BLaER1 (cell line): ENCODE measurements at regions not wholly inside any gene's neighbourhood (a gene's known extent, or its start where the extent isn't known, plus 50 kb on each side); places are given as distances from the start of the nearest gene placed in this dataset.
"Not testable (repeated sequence)": the region's sequence is repeated elsewhere in the genome, so short reads cannot be mapped to it uniquely, and the experiment has no call there.

Source experiments
- H3K27ac ChIP-seq: shearing (Covaris generic); formaldehyde crosslinking; 2 replicates; pipeline ENCODE4 v1.8.1; 2022
- H3K27me3 ChIP-seq: shearing (Covaris generic); formaldehyde crosslinking; 2 replicates; pipeline ENCODE4 v1.8.1; 2022
- H3K36me3 ChIP-seq: shearing (Covaris generic); formaldehyde crosslinking; 2 replicates; pipeline ENCODE4 v1.8.1; 2022
- H3K4me1 ChIP-seq: shearing (Covaris generic); formaldehyde crosslinking; 2 replicates; pipeline ENCODE4 v1.8.1; 2022
- H3K4me2 ChIP-seq: shearing (Covaris generic); formaldehyde crosslinking; 2 replicates; pipeline ENCODE4 v1.8.1; 2022
- H3K4me3 ChIP-seq: shearing (Covaris generic); formaldehyde crosslinking; 2 replicates; pipeline ENCODE4 v1.8.1; 2022
- H3K9ac ChIP-seq: shearing (Covaris generic); formaldehyde crosslinking; 2 replicates; pipeline ENCODE4 v1.8.1; 2022
- H3K9me3 ChIP-seq: shearing (Covaris generic); formaldehyde crosslinking; 2 replicates; pipeline ENCODE4 v1.8.1; 2022
- H4K20me1 ChIP-seq: shearing (Covaris generic); formaldehyde crosslinking; 2 replicates; pipeline ENCODE4 v1.8.1; 2022
- Cebpa-rat ChIP-seq: shearing (Covaris generic); IDR thresholded peaks from 2 replicates; pipeline ENCODE4 v1.8.1; 2022

DNA sequence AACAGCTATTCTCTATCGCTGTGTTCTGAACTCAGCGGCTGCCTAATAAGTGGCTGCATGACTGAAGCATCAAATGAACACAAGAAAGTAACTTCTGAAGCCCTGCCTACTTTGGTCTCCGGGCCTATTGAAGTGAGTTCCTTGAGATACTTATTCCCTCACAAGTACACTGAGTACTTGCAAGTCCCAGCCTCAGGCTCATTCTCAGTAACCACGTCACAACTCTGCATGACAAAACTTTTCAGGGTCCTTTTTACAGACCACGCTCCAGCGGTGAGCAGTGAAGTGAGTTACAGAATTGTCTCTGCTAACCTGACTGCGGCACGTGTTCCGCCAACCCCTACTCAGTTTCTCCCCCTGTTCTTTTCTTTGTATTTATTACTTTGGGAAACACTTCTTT lies 1342.7 kb upstream of the ADGRL4 start:
- Histone ChIP-seq H3K9me3 (no peaks in the 10 kb centered on the region), H3K4me3 (no peak overlapping the region), H3K4me2 (no peak overlapping the region), H4K20me1 (no peaks in the 10 kb centered on the region), H3K27ac (no peak overlapping the region), H3K4me1 (no peaks in the 10 kb centered on the region), H3K36me3 (no peaks in the 10 kb centered on the region), H3K27me3 (no peaks in the 10 kb centered on the region), H3K9ac (no peak overlapping the region)
- no peak for TF ChIP-seq Cebpa-rat

DNA sequence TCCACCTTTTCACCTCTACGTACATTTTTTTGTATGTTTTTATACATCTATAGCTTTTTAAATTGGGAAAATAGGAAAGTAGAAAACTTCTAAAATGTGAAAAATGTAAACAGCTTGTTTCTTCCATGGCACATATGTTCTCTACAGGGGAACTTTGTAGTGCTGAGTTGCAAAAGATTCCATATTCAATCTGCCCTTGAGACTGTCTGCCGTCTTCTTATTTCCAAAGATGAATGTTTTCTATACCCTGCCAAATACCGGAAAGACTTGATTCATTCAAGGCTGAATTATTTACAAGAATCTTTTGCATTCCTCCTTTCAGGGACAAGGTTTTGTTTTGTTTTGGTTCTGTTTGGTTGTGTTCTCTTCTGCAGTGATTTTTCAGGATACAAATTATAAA lies 1334.5 kb upstream of the ADGRL4 start:
- no peaks in the 10 kb centered on the region for H3K4me1 ChIP-seq
- H3K27ac ChIP-seq, result no peak overlapping the region

GRCh38 chr1:80318108-80318507 lies 1311.6 kb upstream of the ADGRL4 start:
- Histone ChIP-seq H3K4me2 (no peak overlapping the region), H3K27ac (no peak overlapping the region)

More for the DNA sequence above, 1334.5 kb upstream of the ADGRL4 start:
- no peaks in the 10 kb centered on the region for H3K27me3 ChIP-seq
- no peak overlapping the region for H3K4me2 ChIP-seq
- no peak overlapping the region for H3K9ac ChIP-seq
- H3K4me3 ChIP-seq, result no peak overlapping the region
- 0 out of 2 replicates have a peak, but pooled peaks cover 6% of the 10 kb centered on the region for H3K9me3 ChIP-seq
- no peaks in the 10 kb centered on the region for H4K20me1 ChIP-seq
- no peaks in the 10 kb centered on the region for H3K36me3 ChIP-seq
- TF ChIP-seq Cebpa-rat, result no peak

DNA sequence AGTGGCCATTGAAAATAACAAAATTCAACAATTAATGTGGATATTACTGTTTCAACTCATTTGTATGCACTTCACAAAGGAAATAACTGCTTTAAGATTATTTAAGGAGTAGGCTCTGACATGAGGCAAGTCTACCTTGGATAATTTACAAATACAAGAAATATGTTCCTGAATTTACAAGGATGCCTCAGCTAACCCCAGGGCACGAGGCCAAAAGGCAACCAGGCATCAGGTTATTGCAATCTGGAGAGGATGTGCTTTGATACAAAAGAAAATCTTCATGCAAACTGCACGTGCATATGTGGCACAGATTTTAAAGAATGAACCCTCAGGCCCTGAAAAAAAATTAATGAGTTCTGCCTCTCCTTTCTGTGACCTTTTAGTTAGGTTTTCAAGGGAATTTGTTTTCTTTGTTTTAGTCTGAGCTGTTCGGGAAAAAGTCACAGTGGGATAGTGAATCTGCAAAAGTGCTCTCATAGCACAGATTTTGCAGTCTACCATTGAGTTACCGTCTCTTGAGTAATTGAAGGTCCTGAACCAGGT lies 1304.2 kb upstream of the ADGRL4 start:
- Histone ChIP-seq H3K27ac (no peak overlapping the region), H3K9me3 (no peaks in the 10 kb centered on the region)

More at GRCh38 chr1:80318108-80318507, 1311.6 kb upstream of the ADGRL4 start:
- Histone ChIP-seq H3K4me3 (no peak overlapping the region), H3K9ac (no peak overlapping the region), H3K9me3 (no peaks in the 10 kb centered on the region), H4K20me1 (no peaks in the 10 kb centered on the region), H3K27me3 (no peaks in the 10 kb centered on the region), H3K4me1 (no peaks in the 10 kb centered on the region), H3K36me3 (no peaks in the 10 kb centered on the region)
- TF ChIP-seq Cebpa-rat, result no peak

DNA sequence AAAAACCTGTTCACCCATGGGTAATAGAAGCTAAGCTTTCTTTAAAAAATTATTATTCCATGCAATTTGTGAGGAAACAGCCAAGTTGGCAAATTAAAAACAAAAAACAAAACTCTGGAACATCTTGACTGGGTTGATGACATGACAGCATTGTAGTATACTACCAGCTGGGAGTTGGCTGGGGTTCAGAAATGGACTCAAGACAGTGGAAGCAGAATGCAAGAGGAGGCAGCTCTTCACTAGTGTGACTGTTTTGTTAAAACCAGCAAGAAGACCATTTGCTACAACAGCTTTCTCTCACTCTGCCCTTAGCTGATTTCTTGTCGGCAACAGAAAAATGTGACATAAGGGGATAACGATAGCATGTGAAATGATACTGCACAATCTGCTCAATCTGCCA lies 1298.9 kb upstream of the ADGRL4 start:
- Histone ChIP-seq H3K4me2 (no peak overlapping the region), H3K4me1 (no peaks in the 10 kb centered on the region)
- TF ChIP-seq Cebpa-rat, result no peak

More for the DNA sequence above, 1304.2 kb upstream of the ADGRL4 start:
- Histone ChIP-seq H3K27me3 (no peaks in the 10 kb centered on the region), H3K4me2 (no peak overlapping the region), H3K36me3 (no peaks in the 10 kb centered on the region), H3K9ac (no peak overlapping the region), H3K4me1 (no peaks in the 10 kb centered on the region), H4K20me1 (no peaks in the 10 kb centered on the region), H3K4me3 (no peak overlapping the region)
- TF ChIP-seq Cebpa-rat, result no peak

DNA sequence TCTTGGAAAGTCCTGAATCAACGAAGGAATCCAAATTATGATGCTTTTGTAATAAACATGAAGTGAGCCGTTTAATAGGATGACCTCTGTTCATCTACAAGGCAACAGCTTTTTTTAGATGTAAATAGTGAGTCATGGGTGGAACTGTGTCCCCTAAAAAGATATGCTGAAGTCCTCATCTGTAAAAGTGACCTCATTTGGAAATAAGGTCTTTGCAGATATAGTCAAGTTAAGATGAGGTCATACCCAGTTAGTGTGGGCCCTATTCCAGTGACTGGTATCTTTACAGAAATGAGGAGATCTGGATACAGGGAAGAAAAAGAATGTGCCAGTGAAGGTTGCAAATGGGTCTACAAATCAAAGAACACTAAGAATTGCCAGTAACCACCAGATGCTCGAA lies 1287.3 kb upstream of the ADGRL4 start:
- Histone ChIP-seq H3K9me3 (no peaks in the 10 kb centered on the region), H3K27ac (no peak overlapping the region), H3K4me2 (no peak overlapping the region), H3K4me1 (no peaks in the 10 kb centered on the region), H4K20me1 (no peaks in the 10 kb centered on the region), H3K36me3 (no peaks in the 10 kb centered on the region), H3K9ac (no peak overlapping the region), H3K4me3 (no peak overlapping the region), H3K27me3 (no peaks in the 10 kb centered on the region)
- TF ChIP-seq Cebpa-rat, result no peak

More for the DNA sequence above, 1298.9 kb upstream of the ADGRL4 start:
- no peaks in the 10 kb centered on the region for H3K36me3 ChIP-seq
- H4K20me1 ChIP-seq, result no peaks in the 10 kb centered on the region
- no peaks in the 10 kb centered on the region for H3K27me3 ChIP-seq
- H3K9me3 ChIP-seq, result no peaks in the 10 kb centered on the region
- no peak overlapping the region for H3K4me3 ChIP-seq
- no peak overlapping the region for H3K27ac ChIP-seq
- H3K9ac ChIP-seq, result no peak overlapping the region

- H3K27me3 ChIP-seq, H3K36me3 ChIP-seq, H3K4me2 ChIP-seq, H3K4me1 ChIP-seq, H3K4me3 ChIP-seq, H3K27ac ChIP-seq, H3K9ac ChIP-seq, H4K20me1 ChIP-seq, H3K9me3 ChIP-seq: not testable (repeated sequence)
Observed at GRCh38 chr1:80288750-80289149, 1282.2 kb upstream of the ADGRL4 start.

DNA sequence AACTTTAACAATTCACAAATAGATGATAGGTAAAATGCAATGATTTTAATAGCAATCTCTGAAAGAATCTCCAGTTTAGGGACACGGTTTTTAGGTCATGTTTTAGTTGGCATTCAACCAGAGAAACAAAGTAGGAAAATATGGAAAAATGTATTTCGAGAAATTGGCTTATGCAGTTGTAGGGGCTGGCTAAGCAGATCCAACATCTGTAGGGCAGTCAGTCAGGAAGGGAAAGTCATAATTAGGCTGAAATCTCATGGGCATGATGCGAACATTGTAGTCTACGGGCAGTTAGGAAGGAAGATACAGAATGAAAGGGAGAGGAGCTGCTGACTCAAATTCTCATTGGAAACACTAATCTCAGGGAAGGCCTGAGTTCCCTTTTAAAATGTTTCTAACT lies 1276.0 kb upstream of the ADGRL4 start:
- H3K27ac ChIP-seq, result no peak overlapping the region
- no peaks in the 10 kb centered on the region for H3K4me1 ChIP-seq
- H3K9ac ChIP-seq, result no peak overlapping the region
- H3K27me3 ChIP-seq, result no peaks in the 10 kb centered on the region
- H3K4me2 ChIP-seq, result no peak overlapping the region
- no peaks in the 10 kb centered on the region for H4K20me1 ChIP-seq
- no peaks in the 10 kb centered on the region for H3K9me3 ChIP-seq
- TF ChIP-seq Cebpa-rat, result no peak
- H3K4me3 ChIP-seq, result no peak overlapping the region
- H3K36me3 ChIP-seq, result no peaks in the 10 kb centered on the region

- H3K4me1 ChIP-seq, result no peaks in the 10 kb centered on the region
- TF ChIP-seq Cebpa-rat, result no peak
- H3K4me2 ChIP-seq, result no peak overlapping the region
- H4K20me1 ChIP-seq, result no peaks in the 10 kb centered on the region
- H3K4me3 ChIP-seq, result no peak overlapping the region
- no peaks in the 10 kb centered on the region for H3K27me3 ChIP-seq
- H3K27ac ChIP-seq, result no peak overlapping the region
- H3K36me3 ChIP-seq, result no peaks in the 10 kb centered on the region
- H3K9me3 ChIP-seq, result no peaks in the 10 kb centered on the region
- H3K9ac ChIP-seq, result no peak overlapping the region
Observed at GRCh38 chr1:80278936-80279335, 1272.4 kb upstream of the ADGRL4 start.

DNA sequence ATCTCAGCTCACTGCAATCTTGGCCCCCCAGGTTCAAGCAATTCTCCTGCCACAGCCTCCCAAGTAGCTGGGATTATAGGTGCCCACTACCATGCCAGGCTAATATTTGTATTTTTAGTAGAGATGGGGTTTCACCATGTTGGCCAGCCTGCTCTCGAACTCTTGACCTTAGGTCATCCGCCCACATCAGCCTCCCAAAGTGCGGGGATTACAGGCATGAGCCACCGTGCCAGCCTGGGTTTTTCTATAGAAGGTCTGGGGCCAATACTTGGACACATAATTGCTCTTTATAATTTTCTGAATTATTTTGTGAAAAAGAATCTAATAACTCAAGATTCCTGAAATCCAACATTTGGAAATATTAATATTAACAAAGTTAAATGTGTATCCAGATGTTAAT lies 1267.7 kb upstream of the ADGRL4 start:
- H3K27me3 ChIP-seq, result no peaks in the 10 kb centered on the region
- no peaks in the 10 kb centered on the region for H3K9me3 ChIP-seq
- H3K27ac ChIP-seq, result no peak overlapping the region
- no peak for TF ChIP-seq Cebpa-rat
- H3K4me2 ChIP-seq, result no peak overlapping the region
- no peaks in the 10 kb centered on the region for H3K4me1 ChIP-seq
- no peak overlapping the region for H3K9ac ChIP-seq
- H4K20me1 ChIP-seq, result no peaks in the 10 kb centered on the region
- H3K36me3 ChIP-seq, result no peaks in the 10 kb centered on the region
- no peak overlapping the region for H3K4me3 ChIP-seq

DNA sequence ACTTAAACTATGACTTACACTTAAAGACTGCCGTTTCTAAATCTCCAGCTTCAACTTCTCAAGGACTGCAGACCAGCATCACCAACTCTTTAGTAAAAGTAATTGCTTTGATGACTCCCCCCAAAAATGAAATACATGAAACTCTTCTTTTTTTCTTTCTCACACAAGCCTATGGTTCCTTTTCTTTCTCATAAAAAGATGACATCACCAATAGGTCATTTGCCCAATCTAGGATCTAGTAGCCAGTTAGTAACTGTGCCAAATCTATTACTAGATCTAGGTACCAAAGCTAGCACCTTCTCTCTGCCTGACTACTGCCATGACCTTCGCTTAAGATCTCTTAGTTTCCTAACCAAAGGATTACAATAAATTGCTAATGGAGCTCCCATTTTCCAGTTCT lies 1266.0 kb upstream of the ADGRL4 start:
- no peak for TF ChIP-seq Cebpa-rat
- Histone ChIP-seq H3K9ac (no peak overlapping the region), H3K27me3 (no peaks in the 10 kb centered on the region), H4K20me1 (no peaks in the 10 kb centered on the region), H3K36me3 (no peaks in the 10 kb centered on the region), H3K9me3 (no peaks in the 10 kb centered on the region), H3K27ac (no peak overlapping the region), H3K4me2 (no peak overlapping the region), H3K4me1 (no peaks in the 10 kb centered on the region), H3K4me3 (no peak overlapping the region)
